Esophagus muscularis mucosa (tissue), 3 donors: ENCODE measurements at regions not wholly inside any gene's neighbourhood (a gene's known extent, or its start where the extent isn't known, plus 50 kb on each side); places are given as distances from the start of the nearest gene placed in this dataset.

Source experiments
- POLR2A ChIP-seq: fragments of 450-650 bp; IDR thresholded peaks from one replicate; pipeline ENCODE4 v1.6.1; 2017; ENCODE audit warnings: antibody characterized with exemption, moderate library complexity, mild to moderate bottlenecking, low read depth
- TF ChIP-seq, protein P1 (sequence below), 3 experiments: fragments of 200-600 bp in 2 of 3; fragments of 450-650 bp in 1 of 3; sonication (generic) in 2 of 3; IDR thresholded peaks; one replicate each; pipeline ENCODE4 v1.5.1; 2017 to 2019; ENCODE audit warnings: antibody characterized with exemption in 3 of 3, mild to moderate bottlenecking in 2 of 3, moderate library complexity in 1 of 3

GRCh38 chr5:74092766-74093165, 466.8 kb downstream of the ARHGEF28 start:
- TF ChIP-seq POLR2A = no peak
- TF ChIP-seq, protein P1, sequence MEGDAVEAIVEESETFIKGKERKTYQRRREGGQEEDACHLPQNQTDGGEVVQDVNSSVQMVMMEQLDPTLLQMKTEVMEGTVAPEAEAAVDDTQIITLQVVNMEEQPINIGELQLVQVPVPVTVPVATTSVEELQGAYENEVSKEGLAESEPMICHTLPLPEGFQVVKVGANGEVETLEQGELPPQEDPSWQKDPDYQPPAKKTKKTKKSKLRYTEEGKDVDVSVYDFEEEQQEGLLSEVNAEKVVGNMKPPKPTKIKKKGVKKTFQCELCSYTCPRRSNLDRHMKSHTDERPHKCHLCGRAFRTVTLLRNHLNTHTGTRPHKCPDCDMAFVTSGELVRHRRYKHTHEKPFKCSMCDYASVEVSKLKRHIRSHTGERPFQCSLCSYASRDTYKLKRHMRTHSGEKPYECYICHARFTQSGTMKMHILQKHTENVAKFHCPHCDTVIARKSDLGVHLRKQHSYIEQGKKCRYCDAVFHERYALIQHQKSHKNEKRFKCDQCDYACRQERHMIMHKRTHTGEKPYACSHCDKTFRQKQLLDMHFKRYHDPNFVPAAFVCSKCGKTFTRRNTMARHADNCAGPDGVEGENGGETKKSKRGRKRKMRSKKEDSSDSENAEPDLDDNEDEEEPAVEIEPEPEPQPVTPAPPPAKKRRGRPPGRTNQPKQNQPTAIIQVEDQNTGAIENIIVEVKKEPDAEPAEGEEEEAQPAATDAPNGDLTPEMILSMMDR (IDR thresholded peaks at IDR 0.05) = no peak
